Effector memory CD4-positive, alpha-beta T cell (primary cell): ENCODE measurements at regions not wholly inside any gene's neighbourhood (a gene's known extent, or its start where the extent isn't known, plus 50 kb on each side); places are given as distances from the start of the nearest gene placed in this dataset.
"Not testable (repeated sequence)": the region's sequence is repeated elsewhere in the genome, so short reads cannot be mapped to it uniquely, and the experiment has no call there.

Experiments used
- DNase-seq, 3 donors: peaks; one replicate each; pipeline ENCODE4 v3.0.0-alpha.2; 2020
- H3K27ac ChIP-seq: 2 replicates; pipeline ENCODE4 v1.7.0; 2013; ENCODE audit warnings: mild to moderate bottlenecking, low read length, moderate library complexity; ENCODE audit not compliant: insufficient read depth, poor library complexity, severe bottlenecking
- H3K27me3 ChIP-seq: replicated peaks from 2 replicates; pipeline ENCODE4 v1.7.0; 2013; ENCODE audit warnings: mild to moderate bottlenecking, low read length; ENCODE audit not compliant: insufficient read depth, control insufficient read depth, poor library complexity, severe bottlenecking
- H3K36me3 ChIP-seq: 2 replicates; pipeline ENCODE4 v1.7.0; 2013; ENCODE audit warnings: mild to moderate bottlenecking, low read length, moderate library complexity; ENCODE audit not compliant: control insufficient read depth, insufficient read depth
- H3K4me1 ChIP-seq: 2 replicates; pipeline ENCODE4 v1.7.0; 2013; ENCODE audit warnings: low read length, mild to moderate bottlenecking; ENCODE audit not compliant: control insufficient read depth, insufficient read depth, poor library complexity, severe bottlenecking
- H3K4me3 ChIP-seq: 2 replicates; pipeline ENCODE4 v1.7.0; 2013; ENCODE audit warnings: low read length, low read depth, mild to moderate bottlenecking; ENCODE audit not compliant: insufficient read depth, poor library complexity, severe bottlenecking
- H3K9me3 ChIP-seq: 2 replicates; pipeline ENCODE4 v1.7.0; 2013; ENCODE audit warnings: mild to moderate bottlenecking, low read length, moderate library complexity; ENCODE audit not compliant: control insufficient read depth

DNA sequence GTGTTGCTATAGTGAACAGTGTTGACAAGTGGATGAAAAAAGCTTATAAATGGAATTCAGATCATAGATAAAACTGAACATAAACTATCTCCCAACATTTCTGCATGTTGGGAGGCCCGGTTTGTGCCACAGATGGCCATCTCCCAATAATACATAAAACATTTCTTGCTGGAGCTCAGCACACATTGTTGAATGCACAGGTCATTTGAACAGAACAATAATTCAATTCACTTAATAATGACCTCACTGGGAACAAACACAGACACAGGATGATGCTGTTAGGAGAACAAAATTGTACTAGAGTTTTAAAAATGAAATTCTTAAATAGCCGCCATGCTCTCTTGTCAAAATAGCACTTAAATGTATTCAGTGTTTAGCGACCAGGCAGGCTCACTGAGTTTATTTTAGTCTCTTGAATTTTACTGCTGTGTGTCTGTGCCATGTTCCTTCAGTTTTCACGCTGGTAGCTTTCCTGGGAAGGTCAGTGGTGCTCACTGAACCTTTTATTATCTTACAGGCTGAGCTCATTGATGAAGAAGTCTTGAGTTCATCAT, 85.0 kb upstream of the SSBP2 start:
- Histone ChIP-seq H3K4me3 (no peak overlapping the region), H3K36me3 (no peaks in the 10 kb centered on the region), H3K27ac (no peak overlapping the region), H3K9me3 (no peaks in the 10 kb centered on the region), H3K4me1 (no peaks in the 10 kb centered on the region), H3K27me3 (no peaks in the 10 kb centered on the region)
- no peak for DNase-seq

GRCh38 chr5:81834021-81834660, 83.2 kb upstream of the SSBP2 start:
- Histone ChIP-seq H3K4me3 (no peak overlapping the region), H3K9me3 (no peaks in the 10 kb centered on the region)
- DNase-seq = no peak

GRCh38 chr5:81830596-81830995, 79.7 kb upstream of the SSBP2 start:
- Histone ChIP-seq H3K36me3 (no peaks in the 10 kb centered on the region), H3K27me3 (no peaks in the 10 kb centered on the region), H3K9me3 (no peaks in the 10 kb centered on the region), H3K4me3 (no peak overlapping the region), H3K4me1 (no peaks in the 10 kb centered on the region), H3K27ac (no peak overlapping the region)
- no peak for DNase-seq

More at GRCh38 chr5:81834021-81834660, 83.2 kb upstream of the SSBP2 start:
- no peaks in the 10 kb centered on the region for H3K36me3 ChIP-seq
- no peaks in the 10 kb centered on the region for H3K4me1 ChIP-seq
- no peak overlapping the region for H3K27ac ChIP-seq
- no peaks in the 10 kb centered on the region for H3K27me3 ChIP-seq

GRCh38 chr5:81829242-81829641, 78.3 kb upstream of the SSBP2 start:
- Histone ChIP-seq H3K9me3 (no peaks in the 10 kb centered on the region), H3K4me1 (no peaks in the 10 kb centered on the region), H3K27ac (no peak overlapping the region), H3K27me3 (no peaks in the 10 kb centered on the region), H3K36me3 (no peaks in the 10 kb centered on the region), H3K4me3 (no peak overlapping the region)
- DNase-seq = no peak

GRCh38 chr5:81827500-81827899, 76.6 kb upstream of the SSBP2 start:
- no peaks in the 10 kb centered on the region for H3K36me3 ChIP-seq
- H3K9me3 ChIP-seq = no peaks in the 10 kb centered on the region
- DNase-seq = no peak
- no peaks in the 10 kb centered on the region for H3K4me1 ChIP-seq
- H3K4me3 ChIP-seq = no peak overlapping the region
- no peak overlapping the region for H3K27ac ChIP-seq
- no peaks in the 10 kb centered on the region for H3K27me3 ChIP-seq

DNA sequence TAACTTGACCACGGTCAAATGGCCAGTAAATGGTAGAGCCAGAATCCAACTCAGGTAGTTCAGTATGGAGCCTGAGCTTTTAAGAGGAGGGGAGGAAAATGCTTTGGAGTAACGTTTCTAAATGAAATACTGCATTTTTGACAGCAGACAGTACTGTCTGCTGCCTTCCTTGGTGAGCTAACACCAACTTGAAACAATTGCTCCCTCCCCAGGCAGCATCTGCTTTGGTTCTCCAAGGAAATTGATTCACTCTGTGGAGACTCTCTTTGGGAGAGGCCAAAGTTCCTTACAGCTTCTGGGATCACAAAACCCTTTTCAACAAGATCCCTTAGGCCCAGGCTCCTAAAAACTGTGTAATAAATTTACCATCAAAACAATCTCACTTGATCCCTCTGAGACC, 75.2 kb upstream of the SSBP2 start:
- no peak for DNase-seq
- no peaks in the 10 kb centered on the region for H3K36me3 ChIP-seq

GRCh38 chr5:81825237-81825636, 74.3 kb upstream of the SSBP2 start:
- H3K27me3 ChIP-seq = no peaks in the 10 kb centered on the region
- H3K36me3 ChIP-seq = no peaks in the 10 kb centered on the region
- no peak for DNase-seq
- H3K4me1 ChIP-seq = no peaks in the 10 kb centered on the region
- no peak overlapping the region for H3K27ac ChIP-seq
- no peaks in the 10 kb centered on the region for H3K9me3 ChIP-seq
- H3K4me3 ChIP-seq = no peak overlapping the region

More for the DNA sequence above, 75.2 kb upstream of the SSBP2 start:
- Histone ChIP-seq H3K9me3 (no peaks in the 10 kb centered on the region), H3K27me3 (no peaks in the 10 kb centered on the region), H3K4me1 (no peaks in the 10 kb centered on the region), H3K4me3 (no peak overlapping the region), H3K27ac (no peak overlapping the region)

GRCh38 chr5:81823736-81824135, 72.8 kb upstream of the SSBP2 start:
- not testable (repeated sequence) for H3K4me3 ChIP-seq, H3K36me3 ChIP-seq, H3K9me3 ChIP-seq, H3K27ac ChIP-seq, H3K27me3 ChIP-seq, DNase-seq, H3K4me1 ChIP-seq

GRCh38 chr5:81820863-81821262, 70.0 kb upstream of the SSBP2 start:
- no peak for DNase-seq
- Histone ChIP-seq H3K4me1 (peaks cover 9% of the 10 kb centered on the region), H3K27me3 (no peaks in the 10 kb centered on the region)

GRCh38 chr5:81820318-81820636, 69.4 kb upstream of the SSBP2 start:
- Histone ChIP-seq H3K9me3 (no peaks in the 10 kb centered on the region), H3K36me3 (no peaks in the 10 kb centered on the region), H3K27me3 (no peaks in the 10 kb centered on the region), H3K27ac (no peak overlapping the region), H3K4me1 (peaks cover 9% of the 10 kb centered on the region), H3K4me3 (no peak overlapping the region)
- DNase-seq = no peak

More at GRCh38 chr5:81820863-81821262, 70.0 kb upstream of the SSBP2 start:
- Histone ChIP-seq H3K36me3 (no peaks in the 10 kb centered on the region), H3K27ac (no peak overlapping the region), H3K4me3 (no peak overlapping the region), H3K9me3 (no peaks in the 10 kb centered on the region)
